Gastrocnemius medialis (tissue), 4 donors: ENCODE measurements at regions not wholly inside any gene's neighbourhood (a gene's known extent, or its start where the extent isn't known, plus 50 kb on each side); places are given as distances from the start of the nearest gene placed in this dataset.

Experiments
- CTCF ChIP-seq, 5 experiments: fragments of 450-650 bp in 3 of 5; fragments of 200-600 bp in 2 of 5; sonication (generic) in 2 of 5; IDR thresholded peaks in 4 of 5; conservative IDR thresholded peaks in 1 of 5; 1 replicate in 4 of 5; 2 replicates in 1 of 5; pipeline ENCODE4 v1.5.1; 2016 to 2019; ENCODE audit warnings: antibody characterized with exemption in 5 of 5, mild to moderate bottlenecking in 3 of 5, moderate library complexity in 3 of 5
- POLR2A ChIP-seq, 2 donors: fragments of 450-650 bp; IDR thresholded peaks; one replicate each; pipeline ENCODE4 v1.6.1; 2017; ENCODE audit warnings: antibody characterized with exemption in 2 of 2, mild to moderate bottlenecking in 2 of 2, moderate library complexity in 2 of 2

GRCh38 chr1:55402671-55403464 lies 187.7 kb upstream of the USP24 start:
- TF ChIP-seq POLR2A (IDR thresholded peaks at IDR 0.05) (no peak), CTCF (IDR thresholded peaks at IDR 0.05 in 4 of 5, conservative IDR thresholded peaks at IDR 0.05 in 1 of 5) (no peak)
